ENCODE measurements at regions not wholly inside any gene's neighbourhood (a gene's known extent, or its start where the extent isn't known, plus 50 kb on each side); places are given as distances from the start of the nearest gene placed in this dataset.

DNA sequence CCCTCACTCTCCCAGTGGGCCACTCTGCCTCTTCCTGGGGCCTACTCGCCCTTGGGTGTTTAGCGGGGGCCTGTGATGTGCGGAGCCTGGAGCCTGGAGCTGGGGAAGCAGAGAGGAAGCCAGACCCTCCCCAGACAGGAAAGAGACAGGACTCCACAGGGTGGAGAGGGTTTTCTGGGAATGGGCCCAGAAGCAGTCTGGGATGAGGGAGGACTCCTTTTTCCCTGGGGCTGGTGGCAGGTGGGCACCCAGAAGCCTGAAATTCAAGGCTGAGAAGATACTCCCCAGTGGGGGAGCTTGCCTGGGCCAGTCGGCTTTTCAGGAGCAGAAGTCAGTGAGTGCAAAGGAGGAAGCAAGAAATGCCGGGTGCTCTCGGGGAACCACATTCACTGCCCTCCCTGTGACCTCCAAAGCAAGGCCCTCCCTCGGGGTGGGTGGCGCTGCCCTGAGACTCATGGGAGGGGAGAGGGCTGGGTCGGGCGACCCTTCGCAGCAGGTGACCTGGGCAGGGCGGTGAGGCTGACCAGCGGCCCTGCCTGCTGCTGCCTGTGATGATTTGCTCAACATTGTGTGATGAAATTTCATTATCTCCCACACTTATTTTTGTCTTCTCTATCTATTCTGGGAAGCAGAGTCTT, 1377.4 kb downstream of the BRD1 start:
- no peaks in the 10 kb centered on the region for H3K36me3 ChIP-seq (ENCODE audit: control insufficient read depth, insufficient read depth, low read length)
- no peak for DNase-seq (ENCODE audit: extremely low read depth, insufficient read length)
- no peaks in the 10 kb centered on the region for H3K27me3 ChIP-seq (replicated peaks; ENCODE audit: control insufficient read depth, insufficient read depth, low read length)
- H3K4me3 ChIP-seq (replicated peaks; ENCODE audit: low read depth, low read length): no peak overlapping the region
- TF ChIP-seq, protein P1, sequence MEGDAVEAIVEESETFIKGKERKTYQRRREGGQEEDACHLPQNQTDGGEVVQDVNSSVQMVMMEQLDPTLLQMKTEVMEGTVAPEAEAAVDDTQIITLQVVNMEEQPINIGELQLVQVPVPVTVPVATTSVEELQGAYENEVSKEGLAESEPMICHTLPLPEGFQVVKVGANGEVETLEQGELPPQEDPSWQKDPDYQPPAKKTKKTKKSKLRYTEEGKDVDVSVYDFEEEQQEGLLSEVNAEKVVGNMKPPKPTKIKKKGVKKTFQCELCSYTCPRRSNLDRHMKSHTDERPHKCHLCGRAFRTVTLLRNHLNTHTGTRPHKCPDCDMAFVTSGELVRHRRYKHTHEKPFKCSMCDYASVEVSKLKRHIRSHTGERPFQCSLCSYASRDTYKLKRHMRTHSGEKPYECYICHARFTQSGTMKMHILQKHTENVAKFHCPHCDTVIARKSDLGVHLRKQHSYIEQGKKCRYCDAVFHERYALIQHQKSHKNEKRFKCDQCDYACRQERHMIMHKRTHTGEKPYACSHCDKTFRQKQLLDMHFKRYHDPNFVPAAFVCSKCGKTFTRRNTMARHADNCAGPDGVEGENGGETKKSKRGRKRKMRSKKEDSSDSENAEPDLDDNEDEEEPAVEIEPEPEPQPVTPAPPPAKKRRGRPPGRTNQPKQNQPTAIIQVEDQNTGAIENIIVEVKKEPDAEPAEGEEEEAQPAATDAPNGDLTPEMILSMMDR (IDR thresholded peaks at IDR 0.05; ENCODE audit: insufficient read depth, low read length, poor library complexity, severe bottlenecking): no peak

DNA sequence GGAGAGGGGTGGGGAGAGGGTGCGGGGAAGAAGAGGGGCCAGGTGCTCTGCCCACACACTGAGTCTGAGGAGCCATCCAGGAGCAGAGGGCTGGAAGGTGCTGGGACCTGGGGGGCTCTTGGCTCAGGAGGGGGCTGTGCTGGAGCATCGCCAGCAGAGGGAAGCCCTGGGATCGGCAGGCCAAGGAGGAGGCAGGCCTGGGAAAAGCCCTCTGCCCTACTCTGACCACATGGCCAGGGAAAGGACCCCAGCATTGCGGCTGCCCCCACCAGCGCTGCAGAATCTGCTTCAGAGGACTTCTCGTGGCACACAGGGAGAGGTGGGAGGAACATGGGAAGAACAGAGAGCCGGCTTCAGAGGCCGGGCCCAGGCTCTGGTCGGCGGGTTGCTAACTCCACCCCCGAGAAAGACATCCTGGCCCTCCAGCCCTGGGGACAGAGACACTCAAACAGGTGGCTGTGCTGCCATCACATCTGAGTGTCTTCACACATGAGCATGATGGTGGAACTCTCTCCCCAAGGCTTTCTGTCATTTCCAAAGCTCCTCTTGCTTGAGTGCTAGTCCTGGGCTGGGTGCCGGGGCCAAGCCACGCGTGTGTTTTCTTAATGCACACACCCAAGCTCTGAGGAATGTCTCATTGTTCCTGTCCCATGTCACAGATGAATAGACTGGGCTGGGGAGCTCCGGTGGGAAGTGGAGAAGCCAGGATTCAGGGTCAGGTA, 1378.0 kb downstream of the BRD1 start:
- TF ChIP-seq, protein P1 (IDR thresholded peaks at IDR 0.05; ENCODE audit: insufficient read depth, low read length, poor library complexity, severe bottlenecking): no peak
- H3K27me3 ChIP-seq (replicated peaks; ENCODE audit: control insufficient read depth, insufficient read depth, low read length): no peaks in the 10 kb centered on the region
- H3K36me3 ChIP-seq (ENCODE audit: control insufficient read depth, insufficient read depth, low read length): no peaks in the 10 kb centered on the region
- DNase-seq (ENCODE audit: extremely low read depth, insufficient read length): no peak
- no peak overlapping the region for H3K4me3 ChIP-seq (replicated peaks; ENCODE audit: low read depth, low read length)

DNA sequence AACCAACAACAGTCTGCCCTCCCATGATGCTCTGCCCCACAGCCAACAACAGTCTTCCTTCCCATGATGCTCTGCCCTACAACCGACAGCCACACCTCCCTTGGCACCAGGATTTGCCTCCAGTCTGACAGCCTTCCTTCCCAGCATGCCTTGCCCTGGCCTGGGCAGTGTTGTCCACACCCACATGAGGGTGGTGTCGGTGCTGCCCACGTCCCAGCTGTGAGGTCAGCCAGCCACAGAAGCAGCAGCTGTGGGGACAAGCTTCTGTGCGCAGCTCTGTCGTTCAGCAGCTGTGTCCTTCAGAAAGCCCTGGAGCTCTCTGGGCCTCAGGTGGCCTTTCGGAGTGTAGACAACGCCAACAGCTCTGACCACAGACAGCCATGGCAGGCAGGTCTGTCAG, 1378.9 kb downstream of the BRD1 start:
- Histone ChIP-seq H3K27me3 (replicated peaks; ENCODE audit: control insufficient read depth, insufficient read depth, low read length) (no peaks in the 10 kb centered on the region), H3K36me3 (ENCODE audit: control insufficient read depth, insufficient read depth, low read length) (no peaks in the 10 kb centered on the region), H3K4me3 (replicated peaks; ENCODE audit: low read depth, low read length) (no peak overlapping the region)
- TF ChIP-seq, protein P1 (IDR thresholded peaks at IDR 0.05; ENCODE audit: insufficient read depth, low read length, poor library complexity, severe bottlenecking): no peak
- no peak for DNase-seq (ENCODE audit: extremely low read depth, insufficient read length)

DNA sequence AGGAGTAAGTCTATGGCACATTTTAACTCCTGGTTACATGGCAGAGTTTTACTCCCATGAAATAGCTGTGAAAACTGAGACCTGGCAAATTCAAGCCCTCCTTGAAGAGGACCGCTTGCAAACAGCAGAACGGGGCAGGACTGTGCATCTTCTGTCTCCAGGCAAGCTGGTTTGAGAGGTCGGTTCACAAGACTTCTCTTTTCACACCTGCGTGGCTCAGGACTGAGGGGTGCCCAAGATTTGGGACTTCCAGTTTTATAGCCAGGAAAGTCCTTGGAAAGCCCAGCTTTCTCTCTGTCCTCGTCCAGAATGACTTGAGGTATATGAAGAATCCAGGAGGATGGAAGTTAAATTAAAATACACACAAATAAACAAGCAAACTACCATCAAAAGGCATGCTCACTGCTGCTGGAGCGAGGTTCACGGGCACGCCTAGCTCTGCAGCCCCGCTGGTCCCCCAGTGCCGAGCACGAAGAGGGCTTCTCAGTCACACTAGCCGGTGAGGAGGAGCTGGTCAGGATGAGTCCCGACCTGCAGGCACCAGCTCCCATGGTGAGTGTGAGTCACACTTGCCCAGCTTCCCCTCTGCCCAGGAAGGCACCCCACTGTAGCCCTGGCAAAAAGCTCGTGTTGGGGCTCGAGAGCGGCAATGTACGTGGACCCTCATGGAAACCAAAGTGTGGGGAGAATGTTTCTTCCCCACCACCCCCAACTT, 1382.4 kb downstream of the BRD1 start:
- no peaks in the 10 kb centered on the region for H3K36me3 ChIP-seq (ENCODE audit: control insufficient read depth, insufficient read depth, low read length)
- H3K4me3 ChIP-seq (replicated peaks; ENCODE audit: low read depth, low read length): no peak overlapping the region
- TF ChIP-seq, protein P1 (IDR thresholded peaks at IDR 0.05; ENCODE audit: insufficient read depth, low read length, poor library complexity, severe bottlenecking): no peak
- no peaks in the 10 kb centered on the region for H3K27me3 ChIP-seq (replicated peaks; ENCODE audit: control insufficient read depth, insufficient read depth, low read length)
- DNase-seq (ENCODE audit: extremely low read depth, insufficient read length): no peak

DNA sequence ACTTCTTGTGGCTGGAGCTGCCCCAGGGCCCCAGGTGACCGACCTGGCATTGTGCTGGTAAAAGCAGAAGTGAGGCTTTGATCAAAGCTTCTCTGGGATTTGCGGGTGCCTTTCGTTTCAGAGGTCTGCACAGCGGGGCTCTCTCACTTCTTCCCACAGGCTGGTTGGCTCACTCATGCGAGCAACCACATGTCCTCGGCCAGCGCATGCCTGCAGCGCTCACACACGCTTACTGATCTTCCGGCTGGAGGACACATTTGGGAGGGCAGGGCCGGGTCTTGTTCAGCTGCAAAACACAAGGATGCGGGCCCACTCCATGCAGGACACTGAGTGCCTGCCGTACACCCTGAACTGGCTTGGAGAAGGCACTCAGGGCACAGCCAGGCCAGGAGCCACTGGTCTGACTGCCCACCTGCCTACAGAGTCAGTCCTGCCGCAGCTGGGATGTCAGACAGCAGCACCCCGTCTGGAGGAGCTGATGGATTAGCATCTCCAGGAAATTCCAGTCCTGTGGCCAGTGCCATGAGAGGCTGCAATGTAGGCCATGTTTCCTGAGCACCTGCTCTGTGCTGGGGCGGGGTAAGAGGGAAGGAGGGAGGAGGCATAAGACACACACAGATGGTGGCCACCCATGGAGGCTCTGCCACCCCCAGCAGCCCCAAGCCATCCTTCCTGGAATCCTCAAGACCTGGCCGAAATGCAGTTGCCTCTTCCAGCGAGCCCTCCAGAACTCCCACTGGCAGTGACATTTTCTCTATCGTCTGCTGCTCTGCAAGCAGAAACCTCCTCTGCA, 1383.2 kb downstream of the BRD1 start:
- no peaks in the 10 kb centered on the region for H3K27me3 ChIP-seq (replicated peaks; ENCODE audit: control insufficient read depth, insufficient read depth, low read length)
- H3K4me3 ChIP-seq (replicated peaks; ENCODE audit: low read depth, low read length): no peak overlapping the region
- TF ChIP-seq, protein P1 (IDR thresholded peaks at IDR 0.05; ENCODE audit: insufficient read depth, low read length, poor library complexity, severe bottlenecking): no peak
- no peaks in the 10 kb centered on the region for H3K36me3 ChIP-seq (ENCODE audit: control insufficient read depth, insufficient read depth, low read length)
- peak; percentile 73 for DNase-seq (ENCODE audit: extremely low read depth, insufficient read length)
